ENCODE measurements at regions not wholly inside any gene's neighbourhood (a gene's known extent, or its start where the extent isn't known, plus 50 kb on each side); places are given as distances from the start of the nearest gene placed in this dataset.

- Histone ChIP-seq H3K4me3 (ENCODE audit: low read length) (no peak overlapping the region), H3K9me3 (ENCODE audit: low read depth, low read length) (no peaks in the 10 kb centered on the region), H3K4me1 (ENCODE audit: insufficient read depth, low read length) (no peaks in the 10 kb centered on the region), H3K27me3 (ENCODE audit: insufficient read depth, low read length) (no peaks in the 10 kb centered on the region)
Measured at GRCh38 chr3:64388886-64389285, 163.6 kb upstream of the PRICKLE2 start.

GRCh38 chr3:64387688-64388087 lies 162.4 kb upstream of the PRICKLE2 start:
- Histone ChIP-seq H3K27me3 (ENCODE audit: insufficient read depth, low read length) (no peaks in the 10 kb centered on the region), H3K9me3 (ENCODE audit: low read depth, low read length) (no peaks in the 10 kb centered on the region), H3K4me1 (ENCODE audit: insufficient read depth, low read length) (no peaks in the 10 kb centered on the region), H3K4me3 (ENCODE audit: low read length) (no peak overlapping the region)

- Histone ChIP-seq H3K9me3 (ENCODE audit: low read depth, low read length) (no peaks in the 10 kb centered on the region), H3K27me3 (ENCODE audit: insufficient read depth, low read length) (no peaks in the 10 kb centered on the region), H3K4me1 (ENCODE audit: insufficient read depth, low read length) (no peaks in the 10 kb centered on the region), H3K4me3 (ENCODE audit: low read length) (no peak overlapping the region)
Measured at GRCh38 chr3:64385277-64385676, 160.0 kb upstream of the PRICKLE2 start.

- H3K4me1 ChIP-seq (ENCODE audit: insufficient read depth, low read length) = no peaks in the 10 kb centered on the region
Measured at GRCh38 chr3:64384561-64384960, 159.3 kb upstream of the PRICKLE2 start.

GRCh38 chr3:64382153-64382552 lies 156.9 kb upstream of the PRICKLE2 start:
- no peaks in the 10 kb centered on the region for H3K4me1 ChIP-seq (ENCODE audit: insufficient read depth, low read length)
- no peaks in the 10 kb centered on the region for H3K27me3 ChIP-seq (ENCODE audit: insufficient read depth, low read length)
- H3K9me3 ChIP-seq (ENCODE audit: low read depth, low read length) = no peaks in the 10 kb centered on the region
- H3K4me3 ChIP-seq (ENCODE audit: low read length) = no peak overlapping the region

More at GRCh38 chr3:64384561-64384960, 159.3 kb upstream of the PRICKLE2 start:
- H3K9me3 ChIP-seq (ENCODE audit: low read depth, low read length) = no peaks in the 10 kb centered on the region
- no peaks in the 10 kb centered on the region for H3K27me3 ChIP-seq (ENCODE audit: insufficient read depth, low read length)
- no peak overlapping the region for H3K4me3 ChIP-seq (ENCODE audit: low read length)

- Histone ChIP-seq H3K4me1 (ENCODE audit: insufficient read depth, low read length) (no peaks in the 10 kb centered on the region), H3K27me3 (ENCODE audit: insufficient read depth, low read length) (no peaks in the 10 kb centered on the region), H3K9me3 (ENCODE audit: low read depth, low read length) (no peaks in the 10 kb centered on the region), H3K4me3 (ENCODE audit: low read length) (no peak overlapping the region)
Measured at GRCh38 chr3:64381367-64381766, 156.1 kb upstream of the PRICKLE2 start.

GRCh38 chr3:64380546-64380945 lies 155.3 kb upstream of the PRICKLE2 start:
- H3K4me3 ChIP-seq (ENCODE audit: low read length) = no peak overlapping the region
- peaks cover 2% of the 10 kb centered on the region for H3K9me3 ChIP-seq (ENCODE audit: low read depth, low read length)
- H3K27me3 ChIP-seq (ENCODE audit: insufficient read depth, low read length) = no peaks in the 10 kb centered on the region
- H3K4me1 ChIP-seq (ENCODE audit: insufficient read depth, low read length) = no peaks in the 10 kb centered on the region

- no peaks in the 10 kb centered on the region for H3K4me1 ChIP-seq (ENCODE audit: insufficient read depth, low read length)
- no peaks in the 10 kb centered on the region for H3K27me3 ChIP-seq (ENCODE audit: insufficient read depth, low read length)
- peaks cover 8% of the 10 kb centered on the region for H3K9me3 ChIP-seq (ENCODE audit: low read depth, low read length)
Measured at GRCh38 chr3:64379221-64379620, 154.0 kb upstream of the PRICKLE2 start.

GRCh38 chr3:64377942-64378341 lies 152.7 kb upstream of the PRICKLE2 start:
- no peak overlapping the region for H3K4me3 ChIP-seq (ENCODE audit: low read length)
- H3K27me3 ChIP-seq (ENCODE audit: insufficient read depth, low read length) = no peaks in the 10 kb centered on the region
- no peaks in the 10 kb centered on the region for H3K4me1 ChIP-seq (ENCODE audit: insufficient read depth, low read length)
- H3K9me3 ChIP-seq (ENCODE audit: low read depth, low read length) = peaks cover 8% of the 10 kb centered on the region

More at GRCh38 chr3:64379221-64379620, 154.0 kb upstream of the PRICKLE2 start:
- no peak overlapping the region for H3K4me3 ChIP-seq (ENCODE audit: low read length)

- Histone ChIP-seq H3K4me3 (ENCODE audit: low read length) (no peak overlapping the region), H3K27me3 (ENCODE audit: insufficient read depth, low read length) (no peaks in the 10 kb centered on the region), H3K9me3 (ENCODE audit: low read depth, low read length) (peaks cover 8% of the 10 kb centered on the region), H3K4me1 (ENCODE audit: insufficient read depth, low read length) (no peaks in the 10 kb centered on the region)
Measured at GRCh38 chr3:64375737-64376136, 150.5 kb upstream of the PRICKLE2 start.

GRCh38 chr3:64369390-64369789 lies 144.1 kb upstream of the PRICKLE2 start:
- Histone ChIP-seq H3K4me1 (ENCODE audit: insufficient read depth, low read length) (no peaks in the 10 kb centered on the region), H3K9me3 (ENCODE audit: low read depth, low read length) (no peaks in the 10 kb centered on the region), H3K27me3 (ENCODE audit: insufficient read depth, low read length) (no peaks in the 10 kb centered on the region), H3K4me3 (ENCODE audit: low read length) (no peak overlapping the region)

GRCh38 chr3:64368257-64369020 lies 143.2 kb upstream of the PRICKLE2 start:
- Histone ChIP-seq H3K9me3 (ENCODE audit: low read depth, low read length) (no peaks in the 10 kb centered on the region), H3K4me3 (ENCODE audit: low read length) (no peak overlapping the region), H3K4me1 (ENCODE audit: insufficient read depth, low read length) (no peaks in the 10 kb centered on the region), H3K27me3 (ENCODE audit: insufficient read depth, low read length) (no peaks in the 10 kb centered on the region)

GRCh38 chr3:64365877-64366276 lies 140.6 kb upstream of the PRICKLE2 start:
- H3K4me1 ChIP-seq (ENCODE audit: insufficient read depth, low read length) = no peaks in the 10 kb centered on the region
- H3K27me3 ChIP-seq (ENCODE audit: insufficient read depth, low read length) = no peaks in the 10 kb centered on the region
- H3K9me3 ChIP-seq (ENCODE audit: low read depth, low read length) = no peaks in the 10 kb centered on the region
- H3K4me3 ChIP-seq (ENCODE audit: low read length) = no peak overlapping the region

GRCh38 chr3:64363842-64364241 lies 138.6 kb upstream of the PRICKLE2 start:
- Histone ChIP-seq H3K4me3 (ENCODE audit: low read length) (no peak overlapping the region), H3K27me3 (ENCODE audit: insufficient read depth, low read length) (no peaks in the 10 kb centered on the region), H3K9me3 (ENCODE audit: low read depth, low read length) (no peaks in the 10 kb centered on the region), H3K4me1 (ENCODE audit: insufficient read depth, low read length) (no peaks in the 10 kb centered on the region)

- Histone ChIP-seq H3K4me3 (ENCODE audit: low read length) (no peak overlapping the region), H3K27me3 (ENCODE audit: insufficient read depth, low read length) (no peaks in the 10 kb centered on the region), H3K9me3 (ENCODE audit: low read depth, low read length) (no peaks in the 10 kb centered on the region), H3K4me1 (ENCODE audit: insufficient read depth, low read length) (no peaks in the 10 kb centered on the region)
Measured at GRCh38 chr3:64361962-64362735, 136.9 kb upstream of the PRICKLE2 start.

Data from mononuclear cell (primary cell).